HEK293 (cell line): ENCODE measurements at regions not wholly inside any gene's neighbourhood (a gene's known extent, or its start where the extent isn't known, plus 50 kb on each side); places are given as distances from the start of the nearest gene placed in this dataset.

Source experiments
- CTCF ChIA-PET: fragments of 350-600 bp; formaldehyde crosslinking; extraction: SDS; loops from one replicate; lab custom pipeline; 2021; ENCODE audit warnings: antibody characterized with exemption; lab: Yijun Ruan, JAX
- POLR2A ChIA-PET: fragments of 300-600 bp; formaldehyde crosslinking; extraction: SDS; loops from one replicate; lab custom pipeline; 2020; ENCODE audit warnings: antibody characterized with exemption, inconsistent platforms; lab: Yijun Ruan, JAX
- H3K27ac ChIP-seq: fragments of 200-500 bp; sonication (Bioruptor generic); 2 replicates; pipeline ENCODE4 v1.5.1; 2014; ENCODE audit warnings: low read depth, low read length, control low read depth, inconsistent platforms; ENCODE audit errors: extremely low read depth
- H3K36me3 ChIP-seq, 2 experiments: fragments of 200-500 bp in 1 of 2; sonication (Bioruptor generic) in 1 of 2; 1 replicate in 1 of 2; 2 replicates in 1 of 2; pipeline ENCODE4 v1.5.1; 2014 to 2017; ENCODE audit warnings: inconsistent platforms in 2 of 2, low read length in 2 of 2; ENCODE audit not compliant: control insufficient read depth in 2 of 2, insufficient read depth in 1 of 2
- H3K4me1 ChIP-seq: fragments of 200-500 bp; sonication (Bioruptor generic); 2 replicates; pipeline ENCODE4 v1.5.1; 2014; ENCODE audit warnings: mild to moderate bottlenecking, low read length, inconsistent platforms; ENCODE audit not compliant: control insufficient read depth, insufficient read depth
- H3K4me3 ChIP-seq: 2 replicates; pipeline ENCODE4 v1.5.1; 2011; ENCODE audit warnings: low read depth, mild to moderate bottlenecking, control low read depth, low read length, moderate library complexity
- H3K9me3 ChIP-seq: fragments of 200-500 bp; sonication (Bioruptor generic); 2 replicates; pipeline ENCODE4 v1.5.1; 2014; ENCODE audit warnings: low read depth, low read length, inconsistent platforms; ENCODE audit not compliant: control insufficient read depth, insufficient read depth
- EGR2 ChIP-seq: fragments of 450-650 bp; formaldehyde crosslinking; IDR thresholded peaks from 2 replicates; pipeline ENCODE4 v1.5.1; 2016; ENCODE audit warnings: low read depth, missing biosample characterization, missing genetic modification characterization
- FEZF1 ChIP-seq: fragments of 450-650 bp; formaldehyde crosslinking; IDR thresholded peaks from 2 replicates; pipeline ENCODE4 v1.5.1; 2016; ENCODE audit warnings: missing biosample characterization, missing genetic modification characterization
- GLIS1 ChIP-seq: fragments of 450-650 bp; formaldehyde crosslinking; IDR thresholded peaks from 2 replicates; pipeline ENCODE4 v1.5.1; 2016; ENCODE audit warnings: missing biosample characterization, missing genetic modification characterization
- HOXA7 ChIP-seq: sonication (generic); formaldehyde crosslinking; IDR thresholded peaks from 2 replicates; pipeline ENCODE4 v1.8.1; 2022; ENCODE audit warnings: missing genetic modification reagents, borderline replicate concordance
- HOXC10 ChIP-seq: sonication (generic); formaldehyde crosslinking; IDR thresholded peaks from 2 replicates; pipeline ENCODE4 v1.8.1; 2023; ENCODE audit warnings: mild to moderate bottlenecking, missing genetic modification reagents
- IKZF3 ChIP-seq: fragments of 450-650 bp; IDR thresholded peaks from 2 replicates; pipeline ENCODE4 v1.5.0; 2018; ENCODE audit warnings: missing biosample characterization, mild to moderate bottlenecking, missing genetic modification characterization, moderate library complexity
- KLF16 ChIP-seq: fragments of 450-650 bp; formaldehyde crosslinking; IDR thresholded peaks from 2 replicates; pipeline ENCODE4 v1.5.1; 2017; ENCODE audit warnings: missing biosample characterization, missing genetic modification characterization
- MZF1 ChIP-seq: fragments of 450-650 bp; formaldehyde crosslinking; IDR thresholded peaks from 2 replicates; pipeline ENCODE4 v1.5.1; 2017; ENCODE audit warnings: missing biosample characterization, missing genetic modification characterization, borderline replicate concordance
- SCRT2 ChIP-seq: fragments of 450-650 bp; formaldehyde crosslinking; IDR thresholded peaks from 2 replicates; pipeline ENCODE4 v1.5.1; 2016; ENCODE audit warnings: missing biosample characterization, missing genetic modification characterization
- TRIM28 ChIP-seq: IDR thresholded peaks from 2 replicates; pipeline ENCODE4 v1.6.1; 2011; ENCODE audit warnings: low read length, control low read depth, borderline replicate concordance
- YY2 ChIP-seq: fragments of 450-650 bp; formaldehyde crosslinking; IDR thresholded peaks from 2 replicates; pipeline ENCODE4 v1.5.1; 2016; ENCODE audit warnings: missing biosample characterization, missing genetic modification characterization
- ZBTB49 ChIP-seq: fragments of 450-650 bp; formaldehyde crosslinking; IDR thresholded peaks from 2 replicates; pipeline ENCODE4 v1.5.1; 2016; ENCODE audit warnings: missing biosample characterization, missing genetic modification characterization, low read depth
- ZFHX2 ChIP-seq: fragments of 450-650 bp; formaldehyde crosslinking; conservative IDR thresholded peaks from 2 replicates; pipeline ENCODE4 v1.5.1; 2016; ENCODE audit warnings: missing biosample characterization, missing genetic modification characterization
- ZFP3 ChIP-seq: fragments of 450-650 bp; formaldehyde crosslinking; IDR thresholded peaks from 2 replicates; pipeline ENCODE4 v1.5.1; 2016; ENCODE audit warnings: low read depth, missing biosample characterization, missing genetic modification characterization
- ZFP41 ChIP-seq: fragments of 450-650 bp; formaldehyde crosslinking; IDR thresholded peaks from 2 replicates; pipeline ENCODE4 v1.5.1; 2016; ENCODE audit warnings: missing biosample characterization, missing genetic modification characterization, borderline replicate concordance
- ZIC2 ChIP-seq: fragments of 450-650 bp; formaldehyde crosslinking; IDR thresholded peaks from 2 replicates; pipeline ENCODE4 v1.5.1; 2016; ENCODE audit warnings: missing biosample characterization, missing genetic modification characterization
- ZNF175 ChIP-seq: fragments of 450-650 bp; formaldehyde crosslinking; IDR thresholded peaks from 2 replicates; pipeline ENCODE4 v1.5.1; 2016; ENCODE audit warnings: missing biosample characterization, missing genetic modification characterization
- ZNF311 ChIP-seq: fragments of 450-650 bp; formaldehyde crosslinking; IDR thresholded peaks from 2 replicates; pipeline ENCODE4 v1.5.1; 2017; ENCODE audit warnings: missing biosample characterization, missing genetic modification characterization, borderline replicate concordance
- ZNF549 ChIP-seq: fragments of 450-650 bp; IDR thresholded peaks from 2 replicates; pipeline ENCODE4 v1.5.1; 2018; ENCODE audit warnings: missing biosample characterization, missing genetic modification characterization, mild to moderate bottlenecking, inconsistent platforms, moderate library complexity
- ZNF558 ChIP-seq: fragments of 450-650 bp; formaldehyde crosslinking; IDR thresholded peaks from 2 replicates; pipeline ENCODE4 v1.5.1; 2016; ENCODE audit warnings: missing biosample characterization, missing genetic modification characterization
- ZNF560 ChIP-seq: fragments of 450-650 bp; formaldehyde crosslinking; IDR thresholded peaks from 2 replicates; pipeline ENCODE4 v1.5.1; 2017; ENCODE audit warnings: missing biosample characterization, missing genetic modification characterization, borderline replicate concordance
- ZNF596 ChIP-seq: fragments of 450-650 bp; IDR thresholded peaks from 2 replicates; pipeline ENCODE4 v1.5.0; 2018; ENCODE audit warnings: missing biosample characterization, mild to moderate bottlenecking, missing genetic modification characterization, moderate library complexity
- ZNF664 ChIP-seq: fragments of 450-650 bp; formaldehyde crosslinking; IDR thresholded peaks from 2 replicates; pipeline ENCODE4 v1.5.1; 2016; ENCODE audit warnings: missing biosample characterization, missing genetic modification characterization
- ZNF677 ChIP-seq: fragments of 450-650 bp; IDR thresholded peaks from 2 replicates; pipeline ENCODE4 v1.5.0; 2018; ENCODE audit warnings: missing biosample characterization, mild to moderate bottlenecking, missing genetic modification characterization, moderate library complexity
- ZNF704 ChIP-seq: fragments of 450-650 bp; formaldehyde crosslinking; IDR thresholded peaks from 2 replicates; pipeline ENCODE4 v1.5.1; 2016; ENCODE audit warnings: missing biosample characterization, missing genetic modification characterization
- TF ChIP-seq, protein P1 (sequence below): fragments of 450-650 bp; formaldehyde crosslinking; IDR thresholded peaks from 2 replicates; pipeline ENCODE4 v1.5.1; 2016; ENCODE audit warnings: missing biosample characterization, missing genetic modification characterization

DNA sequence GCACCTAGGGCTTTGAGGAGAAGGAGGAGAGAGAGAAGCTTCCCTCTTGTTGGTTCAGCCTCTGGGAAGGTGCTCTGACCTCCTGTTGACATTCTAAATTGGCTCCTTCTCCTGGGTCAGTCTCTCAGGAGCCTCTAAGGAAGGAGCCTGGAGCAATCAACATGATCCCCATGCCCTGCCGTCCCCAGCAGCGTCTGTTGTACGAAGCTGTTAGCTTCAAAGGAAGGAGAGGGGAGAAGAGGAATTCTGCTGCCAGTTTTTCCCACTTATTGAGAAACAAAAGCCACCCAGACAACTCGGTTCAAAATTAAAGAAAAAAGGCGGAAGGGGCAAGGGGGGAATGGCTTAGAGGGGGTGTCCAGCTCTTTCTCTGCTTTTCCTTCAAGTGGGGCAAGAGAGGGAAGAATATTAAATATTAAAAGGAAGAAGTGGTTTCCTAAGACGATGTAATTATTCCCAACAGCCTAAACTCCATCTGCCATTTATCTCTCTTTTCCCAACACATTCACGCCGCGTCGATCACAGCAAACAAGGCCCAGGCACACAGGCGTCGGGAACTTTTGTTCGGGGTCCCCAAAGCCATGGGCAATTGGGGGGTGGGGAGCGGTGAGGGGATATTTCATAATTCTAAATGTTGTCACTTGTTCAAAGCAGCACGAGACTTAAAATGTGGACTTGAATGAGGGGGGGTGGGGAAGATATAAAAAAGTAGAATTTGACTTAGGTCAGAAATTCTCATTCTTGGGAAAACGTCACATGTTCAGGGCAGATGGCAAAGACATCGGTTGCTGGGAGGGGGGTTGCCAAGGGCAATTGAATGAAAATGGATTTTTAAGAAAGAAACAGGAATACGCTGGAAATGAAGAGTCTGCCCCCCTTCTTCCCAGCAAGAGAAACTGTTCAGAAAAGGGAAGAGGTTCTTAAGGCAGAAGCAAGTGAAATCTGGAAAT lies 116.8 kb upstream of the CACNA1A start:
- H3K9me3 ChIP-seq = no peaks in the 10 kb centered on the region
- POLR2A ChIA-PET = no interaction called here
- TF ChIP-seq ZNF311 (tag by site-specific recombination) (no peak), ZIC2 (0 out of 2 replicates have a peak, but pooled peaks have one; percentile 12), ZNF175 (no peak)
- H3K36me3 ChIP-seq = no peaks in the 10 kb centered on the region
- H3K27ac ChIP-seq = no peak overlapping the region
- CTCF ChIA-PET = no interaction called here
- no peaks in the 10 kb centered on the region for H3K4me1 ChIP-seq
- H3K4me3 ChIP-seq = no peak overlapping the region

DNA sequence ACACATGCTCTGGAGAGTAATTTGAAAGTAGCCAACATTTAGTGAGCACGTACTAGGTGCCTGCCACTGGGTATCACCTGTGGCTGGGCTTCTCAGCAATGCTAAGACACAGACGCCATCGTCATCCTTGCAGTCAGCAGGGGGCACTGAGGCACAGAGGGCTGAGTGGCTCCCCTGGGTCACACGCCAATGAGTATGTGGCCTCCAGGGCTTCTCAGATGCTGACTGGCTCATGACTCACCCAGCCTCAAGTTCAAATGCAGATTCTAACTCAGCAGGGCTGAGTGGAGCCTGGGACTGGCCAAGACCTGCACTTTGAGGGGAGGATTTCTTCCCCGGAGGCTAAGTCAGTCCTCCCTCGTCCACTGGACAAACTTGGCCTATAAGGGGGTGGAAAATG lies 115.1 kb upstream of the CACNA1A start:
- H3K4me3 ChIP-seq = no peak overlapping the region
- H3K9me3 ChIP-seq = no peaks in the 10 kb centered on the region
- TF ChIP-seq ZIC2 (peak; percentile 86), SCRT2 (tag by site-specific recombination) (peak; percentile 25; the same call in 1 of the 2 replicates), ZNF664 (tag by site-specific recombination) (peak; percentile 22; the same call in 1 of the 2 replicates), GLIS1 (tag by site-specific recombination) (peak; percentile 49), HOXA7 (no peak), KLF16 (tag by site-specific recombination) (no peak), FEZF1 (tag by site-specific recombination) (no peak)
- ChIA-PET CTCF (interaction anchor here (0.6 kb wide), 1 partner anchor 40 kb away, joined by 3 read pairs; no protein-coding TSS in a partner anchor), POLR2A (interaction anchor here (0.5 kb wide), 1 partner anchor 248 kb away, joined by 4 read pairs; no protein-coding TSS in a partner anchor)
- H3K36me3 ChIP-seq = no peaks in the 10 kb centered on the region
- H3K4me1 ChIP-seq = no peaks in the 10 kb centered on the region
- H3K27ac ChIP-seq = no peak overlapping the region

DNA sequence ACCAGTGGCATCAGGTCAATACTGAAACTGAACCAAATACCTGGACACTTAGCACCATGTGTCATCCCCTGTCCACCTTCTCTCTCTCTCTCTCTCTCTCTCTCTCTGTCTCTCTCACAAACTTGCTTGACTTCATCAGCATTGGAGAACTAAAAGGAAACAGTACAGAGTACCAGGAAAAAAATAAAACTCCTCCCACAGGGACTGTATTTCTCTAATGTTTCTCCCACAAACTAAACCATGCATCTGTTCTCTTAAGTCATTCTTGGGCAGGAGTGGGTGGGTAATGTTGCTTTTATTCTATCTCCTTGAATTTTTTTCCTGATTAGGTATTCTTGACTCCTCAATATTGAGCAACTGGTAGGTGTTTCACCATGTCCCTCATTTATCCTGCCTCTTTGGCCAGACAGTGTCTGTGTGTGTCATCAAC lies 112.9 kb upstream of the CACNA1A start:
- Histone ChIP-seq H3K4me1 (no peaks in the 10 kb centered on the region), H3K4me3 (no peak overlapping the region), H3K36me3 (no peaks in the 10 kb centered on the region), H3K9me3 (no peaks in the 10 kb centered on the region), H3K27ac (no peak overlapping the region)
- ChIA-PET POLR2A (interaction anchor here (0.7 kb wide), 1 partner anchor 13 kb away, joined by 3 read pairs; no protein-coding TSS in a partner anchor), CTCF (no interaction called here)
- TF ChIP-seq YY2 (tag by site-specific recombination) (no peak), ZNF549 (tag by site-specific recombination) (no peak), ZNF560 (tag by site-specific recombination) (no peak), EGR2 (tag by site-specific recombination) (peak; percentile 41; the same call in 1 of the 2 replicates), ZFP3 (tag by site-specific recombination) (no peak), IKZF3 (tag by site-specific recombination) (no peak), MZF1 (tag by site-specific recombination) (no peak), ZNF704 (no peak), ZFHX2 (tag by site-specific recombination) (peak; percentile 42), ZNF311 (tag by site-specific recombination) (no peak), ZFP41 (tag by site-specific recombination) (no peak), ZNF596 (peak; percentile 80), HOXC10 (CRISPR knock-in tag) (no peak), TRIM28 (no peak), ZNF677 (no peak), HOXA7 (no peak), ZBTB49 (tag by site-specific recombination) (no peak), ZNF558 (tag by site-specific recombination) (no peak)
- TF ChIP-seq, protein P1, sequence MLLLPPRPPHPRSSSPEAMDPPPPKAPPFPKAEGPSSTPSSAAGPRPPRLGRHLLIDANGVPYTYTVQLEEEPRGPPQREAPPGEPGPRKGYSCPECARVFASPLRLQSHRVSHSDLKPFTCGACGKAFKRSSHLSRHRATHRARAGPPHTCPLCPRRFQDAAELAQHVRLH (tag by site-specific recombination) = no peak
